ENCODE measurements at regions not wholly inside any gene's neighbourhood (a gene's known extent, or its start where the extent isn't known, plus 50 kb on each side); places are given as distances from the start of the nearest gene placed in this dataset.

DNA sequence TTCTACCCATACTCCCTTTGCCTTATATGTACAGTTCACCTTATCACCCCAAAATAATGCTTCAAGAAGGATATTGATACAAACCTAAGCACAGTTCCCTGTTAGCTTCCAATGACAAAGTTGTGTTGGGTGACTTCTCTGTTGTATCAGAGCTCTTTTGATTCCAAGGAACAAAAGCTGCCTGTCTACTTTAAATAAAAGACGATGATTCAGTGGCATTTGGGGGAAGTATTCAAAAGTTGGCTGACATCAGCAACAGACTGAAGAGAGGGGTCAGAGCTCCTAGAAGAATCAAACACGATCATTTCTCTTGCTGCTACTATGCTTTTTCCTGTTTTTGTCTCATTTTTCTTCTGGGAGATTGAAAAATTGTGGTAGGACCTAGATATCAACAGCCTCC is 69.4 kb upstream of the CA10 start:
- H3K4me2 ChIP-seq (ENCODE audit: low read depth, low read length) = no peak overlapping the region
- ChIA-PET CTCF (ENCODE audit: low intra/inter-chr PET ratio, low total read pairs) (no interaction called here), POLR2A (no interaction called here)
- intact Hi-C loops (cut with micrococcal nuclease; ENCODE audit: unreplicated experiment) = no loop called here
- no peak for DNase-seq (ENCODE audit: low spot score)
- TF ChIP-seq SAP130 (CRISPR knock-in tag; IDR thresholded peaks at IDR 0.05; ENCODE audit: low read depth) = no peak
- no peak for TF ChIP-seq GLI4 (CRISPR knock-in tag; IDR thresholded peaks at IDR 0.05; ENCODE audit: borderline replicate concordance)
- TF ChIP-seq ZNF121 (CRISPR knock-in tag; IDR thresholded peaks at IDR 0.05) = no peak
- TF ChIP-seq, protein P1, sequence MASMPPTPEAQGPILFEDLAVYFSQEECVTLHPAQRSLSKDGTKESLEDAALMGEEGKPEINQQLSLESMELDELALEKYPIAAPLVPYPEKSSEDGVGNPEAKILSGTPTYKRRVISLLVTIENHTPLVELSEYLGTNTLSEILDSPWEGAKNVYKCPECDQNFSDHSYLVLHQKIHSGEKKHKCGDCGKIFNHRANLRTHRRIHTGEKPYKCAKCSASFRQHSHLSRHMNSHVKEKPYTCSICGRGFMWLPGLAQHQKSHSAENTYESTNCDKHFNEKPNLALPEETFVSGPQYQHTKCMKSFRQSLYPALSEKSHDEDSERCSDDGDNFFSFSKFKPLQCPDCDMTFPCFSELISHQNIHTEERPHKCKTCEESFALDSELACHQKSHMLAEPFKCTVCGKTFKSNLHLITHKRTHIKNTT (CRISPR knock-in tag; IDR thresholded peaks at IDR 0.05) = no peak
- no peak for TF ChIP-seq NFIB (CRISPR knock-in tag; IDR thresholded peaks at IDR 0.05; ENCODE audit: borderline replicate concordance)
- no peak for TF ChIP-seq ZMYM3 (CRISPR knock-in tag; IDR thresholded peaks at IDR 0.05)
- TF ChIP-seq, protein P2, sequence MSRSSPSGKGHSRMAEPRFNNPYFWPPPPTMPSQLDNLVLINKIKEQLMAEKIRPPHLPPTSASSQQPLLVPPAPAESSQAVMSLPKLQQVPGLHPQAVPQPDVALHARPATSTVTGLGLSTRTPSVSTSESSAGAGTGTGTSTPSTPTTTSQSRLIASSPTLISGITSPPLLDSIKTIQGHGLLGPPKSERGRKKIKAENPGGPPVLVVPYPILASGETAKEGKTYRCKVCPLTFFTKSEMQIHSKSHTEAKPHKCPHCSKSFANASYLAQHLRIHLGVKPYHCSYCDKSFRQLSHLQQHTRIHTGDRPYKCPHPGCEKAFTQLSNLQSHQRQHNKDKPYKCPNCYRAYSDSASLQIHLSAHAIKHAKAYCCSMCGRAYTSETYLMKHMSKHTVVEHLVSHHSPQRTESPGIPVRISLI (CRISPR knock-in tag; IDR thresholded peaks at IDR 0.05; ENCODE audit: borderline replicate concordance) = no peak
- TF ChIP-seq, protein P3, sequence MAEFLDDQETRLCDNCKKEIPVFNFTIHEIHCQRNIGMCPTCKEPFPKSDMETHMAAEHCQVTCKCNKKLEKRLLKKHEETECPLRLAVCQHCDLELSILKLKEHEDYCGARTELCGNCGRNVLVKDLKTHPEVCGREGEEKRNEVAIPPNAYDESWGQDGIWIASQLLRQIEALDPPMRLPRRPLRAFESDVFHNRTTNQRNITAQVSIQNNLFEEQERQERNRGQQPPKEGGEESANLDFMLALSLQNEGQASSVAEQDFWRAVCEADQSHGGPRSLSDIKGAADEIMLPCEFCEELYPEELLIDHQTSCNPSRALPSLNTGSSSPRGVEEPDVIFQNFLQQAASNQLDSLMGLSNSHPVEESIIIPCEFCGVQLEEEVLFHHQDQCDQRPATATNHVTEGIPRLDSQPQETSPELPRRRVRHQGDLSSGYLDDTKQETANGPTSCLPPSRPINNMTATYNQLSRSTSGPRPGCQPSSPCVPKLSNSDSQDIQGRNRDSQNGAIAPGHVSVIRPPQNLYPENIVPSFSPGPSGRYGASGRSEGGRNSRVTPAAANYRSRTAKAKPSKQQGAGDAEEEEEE (CRISPR knock-in tag; IDR thresholded peaks at IDR 0.05; ENCODE audit: borderline replicate concordance) = no peak
- TF ChIP-seq, protein P4, sequence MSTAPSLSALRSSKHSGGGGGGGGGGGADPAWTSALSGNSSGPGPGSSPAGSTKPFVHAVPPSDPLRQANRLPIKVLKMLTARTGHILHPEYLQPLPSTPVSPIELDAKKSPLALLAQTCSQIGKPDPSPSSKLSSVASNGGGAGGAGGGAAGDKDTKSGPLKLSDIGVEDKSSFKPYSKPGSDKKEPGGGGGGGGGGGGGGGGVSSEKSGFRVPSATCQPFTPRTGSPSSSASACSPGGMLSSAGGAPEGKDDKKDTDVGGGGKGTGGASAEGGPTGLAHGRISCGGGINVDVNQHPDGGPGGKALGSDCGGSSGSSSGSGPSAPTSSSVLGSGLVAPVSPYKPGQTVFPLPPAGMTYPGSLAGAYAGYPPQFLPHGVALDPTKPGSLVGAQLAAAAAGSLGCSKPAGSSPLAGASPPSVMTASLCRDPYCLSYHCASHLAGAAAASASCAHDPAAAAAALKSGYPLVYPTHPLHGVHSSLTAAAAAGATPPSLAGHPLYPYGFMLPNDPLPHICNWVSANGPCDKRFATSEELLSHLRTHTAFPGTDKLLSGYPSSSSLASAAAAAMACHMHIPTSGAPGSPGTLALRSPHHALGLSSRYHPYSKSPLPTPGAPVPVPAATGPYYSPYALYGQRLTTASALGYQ (CRISPR knock-in tag; IDR thresholded peaks at IDR 0.05) = no peak
- TF ChIP-seq HOXA7 (CRISPR knock-in tag; IDR thresholded peaks at IDR 0.05) = no peak
- TF ChIP-seq, protein P5, sequence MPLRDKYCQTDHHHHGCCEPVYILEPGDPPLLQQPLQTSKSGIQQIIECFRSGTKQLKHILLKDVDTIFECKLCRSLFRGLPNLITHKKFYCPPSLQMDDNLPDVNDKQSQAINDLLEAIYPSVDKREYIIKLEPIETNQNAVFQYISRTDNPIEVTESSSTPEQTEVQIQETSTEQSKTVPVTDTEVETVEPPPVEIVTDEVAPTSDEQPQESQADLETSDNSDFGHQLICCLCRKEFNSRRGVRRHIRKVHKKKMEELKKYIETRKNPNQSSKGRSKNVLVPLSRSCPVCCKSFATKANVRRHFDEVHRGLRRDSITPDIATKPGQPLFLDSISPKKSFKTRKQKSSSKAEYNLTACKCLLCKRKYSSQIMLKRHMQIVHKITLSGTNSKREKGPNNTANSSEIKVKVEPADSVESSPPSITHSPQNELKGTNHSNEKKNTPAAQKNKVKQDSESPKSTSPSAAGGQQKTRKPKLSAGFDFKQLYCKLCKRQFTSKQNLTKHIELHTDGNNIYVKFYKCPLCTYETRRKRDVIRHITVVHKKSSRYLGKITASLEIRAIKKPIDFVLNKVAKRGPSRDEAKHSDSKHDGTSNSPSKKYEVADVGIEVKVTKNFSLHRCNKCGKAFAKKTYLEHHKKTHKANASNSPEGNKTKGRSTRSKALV (CRISPR knock-in tag; IDR thresholded peaks at IDR 0.05) = no peak
- TF ChIP-seq ZNF777 (CRISPR knock-in tag; IDR thresholded peaks at IDR 0.05) = no peak
- TF ChIP-seq STAT5B (CRISPR knock-in tag; IDR thresholded peaks at IDR 0.05) = no peak
- TF ChIP-seq RFX5 (IDR thresholded peaks at IDR 0.05; ENCODE audit: low read depth, low read length) = no peak
- no TSS peak for BruUV-seq (replicated peaks)
- H3K36me3 ChIP-seq (replicated peaks in 1 of 2; ENCODE audit: control insufficient read depth in 1 of 2, insufficient read depth in 2 of 2, low read length in 2 of 2) = no peaks in the 10 kb centered on the region
- no peak for FAIRE-seq
- 5% methylated on average over 2 of the region's 2 CpGs for WGBS (ENCODE audit: low lambda C conversion rate)
- H3K9ac ChIP-seq (ENCODE audit: insufficient read depth, low read depth, low read length) = no peak overlapping the region
- no peak for ATAC-seq
- H3K27me3 ChIP-seq (ENCODE audit: control insufficient read depth in 1 of 2, insufficient read depth in 2 of 2, low read length in 2 of 2) = no peaks in the 10 kb centered on the region
- no peaks in the 10 kb centered on the region for H4K20me1 ChIP-seq (ENCODE audit: insufficient read depth, low read length)
- in situ Hi-C loops (cut with HindIII; ENCODE audit: extremely low pct_ligation_motif_present, low pct_unique_long_range_greater_than_20kb) = no loop called here
- H3K27ac ChIP-seq (ENCODE audit: extremely low read length, insufficient read depth, low read length) = no peak overlapping the region
- H3K9me3 ChIP-seq (ENCODE audit: low read length) = no peaks in the 10 kb centered on the region
- H3K79me2 ChIP-seq (ENCODE audit: insufficient read depth, low read length) = no peaks in the 10 kb centered on the region
- H2AFZ ChIP-seq (ENCODE audit: low read length) = no peak overlapping the region
- H3K4me3 ChIP-seq (replicated peaks in 1 of 3; ENCODE audit: insufficient read depth in 1 of 3, low read depth in 2 of 3, low read length in 3 of 3) = no peak overlapping the region
- no peaks in the 10 kb centered on the region for H3K4me1 ChIP-seq (ENCODE audit: insufficient read depth, low read length)

Measured in HepG2 (cell line).